Parathyroid adenoma (tissue), 2 donors: ENCODE measurements at regions not wholly inside any gene's neighbourhood (a gene's known extent, or its start where the extent isn't known, plus 50 kb on each side); places are given as distances from the start of the nearest gene placed in this dataset.

Source experiments
- H2AFZ ChIP-seq: fragments of 300-600 bp; sonication (generic); one replicate; pipeline ENCODE4 v1.7.0; 2017; ENCODE audit warnings: antibody characterized with exemption, mild to moderate bottlenecking
- H3K27ac ChIP-seq: fragments of 300-600 bp; sonication (generic); one replicate; pipeline ENCODE4 v1.7.0; 2017
- H3K27me3 ChIP-seq: fragments of 300-600 bp; sonication (generic); one replicate; pipeline ENCODE4 v1.7.0; 2017; ENCODE audit warnings: low read length; ENCODE audit not compliant: control insufficient read depth, insufficient read depth
- H3K36me3 ChIP-seq: fragments of 300-600 bp; sonication (generic); one replicate; pipeline ENCODE4 v1.7.0; 2017; ENCODE audit warnings: low read length; ENCODE audit not compliant: control insufficient read depth, insufficient read depth
- H3K4me1 ChIP-seq: fragments of 300-600 bp; sonication (generic); one replicate; pipeline ENCODE4 v1.7.0; 2017; ENCODE audit warnings: control low read depth
- H3K4me2 ChIP-seq: fragments of 300-600 bp; sonication (generic); one replicate; pipeline ENCODE4 v1.7.0; 2017; ENCODE audit warnings: low read length
- H3K4me3 ChIP-seq: fragments of 300-600 bp; sonication (generic); one replicate; pipeline ENCODE4 v1.7.0; 2017; ENCODE audit warnings: low read depth, low read length
- H3K79me2 ChIP-seq: fragments of 300-600 bp; sonication (generic); one replicate; pipeline ENCODE4 v1.7.0; 2017; ENCODE audit warnings: control low read depth
- H3K9ac ChIP-seq: fragments of 300-600 bp; sonication (generic); one replicate; pipeline ENCODE4 v1.7.0; 2017; ENCODE audit warnings: mild to moderate bottlenecking
- H3K9me3 ChIP-seq: fragments of 300-600 bp; sonication (generic); one replicate; pipeline ENCODE4 v1.7.0; 2017; ENCODE audit warnings: low read length; ENCODE audit not compliant: control insufficient read depth
- CTCF ChIP-seq: fragments of 300-600 bp; sonication (generic); IDR thresholded peaks from one replicate; pipeline ENCODE4 v1.7.0; 2017; ENCODE audit warnings: antibody characterized with exemption, mild to moderate bottlenecking
- donor health status: primary hyperparathyroidism.

DNA sequence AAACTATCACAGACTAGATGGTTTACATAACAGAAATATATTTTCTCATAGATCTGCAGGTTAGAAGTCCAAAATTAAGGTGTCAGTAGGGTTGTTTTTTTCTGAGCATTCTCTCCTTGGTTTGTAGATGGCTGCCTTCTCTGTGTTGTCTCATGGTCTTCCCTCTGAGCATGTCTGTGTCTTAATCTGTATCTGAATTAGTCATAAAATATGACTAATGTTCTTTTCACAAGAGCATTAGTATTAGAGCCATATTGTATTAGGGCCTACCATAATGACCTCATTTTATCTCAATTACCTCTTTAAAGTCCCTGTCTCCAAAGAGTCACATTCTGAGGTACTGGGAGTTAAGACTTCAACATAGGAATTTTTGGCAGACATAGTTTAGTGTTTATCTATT lies 77.2 kb upstream of the OBI1 start:
- TF ChIP-seq CTCF, result no peak
- no peaks in the 10 kb centered on the region for H3K79me2 ChIP-seq

GRCh38 chr13:78732445-78733017 lies 73.6 kb upstream of the OBI1 start:
- H3K27ac ChIP-seq, result no peak overlapping the region
- H3K4me1 ChIP-seq, result no peaks in the 10 kb centered on the region
- no peak overlapping the region for H3K4me3 ChIP-seq
- H3K36me3 ChIP-seq, result no peaks in the 10 kb centered on the region
- H2AFZ ChIP-seq, result no peak overlapping the region
- H3K9ac ChIP-seq, result no peak overlapping the region
- H3K4me2 ChIP-seq, result no peak overlapping the region
- H3K79me2 ChIP-seq, result no peaks in the 10 kb centered on the region
- H3K9me3 ChIP-seq, result no peaks in the 10 kb centered on the region
- TF ChIP-seq CTCF, result no peak
- no peaks in the 10 kb centered on the region for H3K27me3 ChIP-seq

More for the DNA sequence above, 77.2 kb upstream of the OBI1 start:
- H3K9ac ChIP-seq, result no peak overlapping the region
- no peak overlapping the region for H3K4me2 ChIP-seq
- H3K36me3 ChIP-seq, result no peaks in the 10 kb centered on the region
- H3K4me1 ChIP-seq, result no peaks in the 10 kb centered on the region
- H3K27me3 ChIP-seq, result no peaks in the 10 kb centered on the region
- no peak overlapping the region for H3K27ac ChIP-seq
- H3K4me3 ChIP-seq, result no peak overlapping the region
- no peak overlapping the region for H2AFZ ChIP-seq
- H3K9me3 ChIP-seq, result no peaks in the 10 kb centered on the region

DNA sequence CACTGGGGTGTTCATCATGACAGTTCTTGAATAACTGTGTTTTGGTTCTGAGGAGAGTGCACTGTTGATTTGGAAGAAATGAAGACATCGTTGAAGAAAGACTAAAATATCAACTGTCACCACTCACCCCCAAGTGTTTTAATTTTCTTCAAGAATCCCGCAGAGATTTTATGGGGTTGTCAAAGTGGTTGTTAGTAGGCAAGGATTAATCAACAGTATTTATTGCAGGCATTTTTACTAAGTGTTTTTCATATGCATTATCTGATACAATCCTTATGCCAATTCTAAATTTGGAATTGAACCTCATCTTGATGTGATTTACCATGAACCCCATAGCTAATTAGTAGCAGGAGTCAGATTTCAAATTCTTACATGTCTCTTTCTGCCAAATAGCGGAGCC lies 63.7 kb upstream of the OBI1 start:
- Histone ChIP-seq H3K9me3 (no peaks in the 10 kb centered on the region), H3K4me2 (no peak overlapping the region), H3K4me3 (no peak overlapping the region), H3K27me3 (no peaks in the 10 kb centered on the region), H2AFZ (no peak overlapping the region), H3K36me3 (no peaks in the 10 kb centered on the region), H3K27ac (no peak overlapping the region), H3K79me2 (no peaks in the 10 kb centered on the region), H3K4me1 (no peaks in the 10 kb centered on the region), H3K9ac (no peak overlapping the region)
- no peak for TF ChIP-seq CTCF

- no peaks in the 10 kb centered on the region for H3K4me1 ChIP-seq
- H3K79me2 ChIP-seq, result no peaks in the 10 kb centered on the region
- no peak for TF ChIP-seq CTCF
- H3K36me3 ChIP-seq, result no peaks in the 10 kb centered on the region
- no peak overlapping the region for H3K27ac ChIP-seq
- no peak overlapping the region for H3K4me2 ChIP-seq
- no peak overlapping the region for H3K4me3 ChIP-seq
- H3K9ac ChIP-seq, result no peak overlapping the region
- H2AFZ ChIP-seq, result no peak overlapping the region
- H3K9me3 ChIP-seq, result no peaks in the 10 kb centered on the region
- H3K27me3 ChIP-seq, result no peaks in the 10 kb centered on the region
Observed at GRCh38 chr13:78719367-78719766, 60.4 kb upstream of the OBI1 start.

GRCh38 chr13:78714717-78715116 lies 55.8 kb upstream of the OBI1 start:
- H3K27me3 ChIP-seq, result no peaks in the 10 kb centered on the region
- no peak overlapping the region for H3K27ac ChIP-seq
- H3K9me3 ChIP-seq, result no peaks in the 10 kb centered on the region
- H3K4me3 ChIP-seq, result no peak overlapping the region
- no peaks in the 10 kb centered on the region for H3K79me2 ChIP-seq
- no peak for TF ChIP-seq CTCF
- no peaks in the 10 kb centered on the region for H3K36me3 ChIP-seq
- H2AFZ ChIP-seq, result no peak overlapping the region
- no peaks in the 10 kb centered on the region for H3K4me1 ChIP-seq
- no peak overlapping the region for H3K4me2 ChIP-seq
- H3K9ac ChIP-seq, result no peak overlapping the region
